IgD-negative memory B cell (primary cell): ENCODE measurements at regions not wholly inside any gene's neighbourhood (a gene's known extent, or its start where the extent isn't known, plus 50 kb on each side); places are given as distances from the start of the nearest gene placed in this dataset.
"Not testable (repeated sequence)": the region's sequence is repeated elsewhere in the genome, so short reads cannot be mapped to it uniquely, and the experiment has no call there.

Experiments used
- H3K27ac Mint-ChIP-seq, 3 donors: one replicate each; pipeline ENCODE4 v1.8.0; 2020 to 2022; ENCODE audit warnings: mild to moderate bottlenecking in 3 of 3, mixed read lengths in 3 of 3, moderate library complexity in 1 of 3
- H3K27me3 Mint-ChIP-seq: one replicate; pipeline ENCODE4 v1.8.0; 2021; ENCODE audit warnings: mixed read lengths
- H3K36me3 Mint-ChIP-seq: one replicate; pipeline ENCODE4 v1.8.0; 2020; ENCODE audit warnings: mild to moderate bottlenecking, mixed read lengths
- H3K4me1 Mint-ChIP-seq, 3 donors: one replicate each; pipeline ENCODE4 v1.8.0; 2020 to 2022; ENCODE audit warnings: mixed read lengths in 3 of 3, mild to moderate bottlenecking in 1 of 3
- H3K4me3 Mint-ChIP-seq, 4 donors: one replicate each; pipeline ENCODE4 v1.8.0; 2020 to 2022; ENCODE audit warnings: mild to moderate bottlenecking in 4 of 4, mixed read lengths in 4 of 4, moderate library complexity in 3 of 4
- H3K9me3 Mint-ChIP-seq, 3 donors: one replicate each; pipeline ENCODE4 v1.8.0; 2020 to 2021; ENCODE audit warnings: mixed read lengths in 3 of 3, mild to moderate bottlenecking in 1 of 3

GRCh38 chr10:61612450-61612849 is 50.3 kb upstream of the CABCOCO1 start:
- H3K4me1 Mint-ChIP-seq = no peaks in the 10 kb centered on the region
- no peaks in the 10 kb centered on the region for H3K36me3 Mint-ChIP-seq
- H3K27ac Mint-ChIP-seq = no peak overlapping the region
- no peaks in the 10 kb centered on the region for H3K9me3 Mint-ChIP-seq
- H3K27me3 Mint-ChIP-seq = no peaks in the 10 kb centered on the region
- no peak overlapping the region for H3K4me3 Mint-ChIP-seq

GRCh38 chr10:61612009-61612408 is 50.7 kb upstream of the CABCOCO1 start:
- Mint-ChIP-seq H3K27ac (no peak overlapping the region), H3K9me3 (no peaks in the 10 kb centered on the region), H3K4me3 (no peak overlapping the region), H3K27me3 (no peaks in the 10 kb centered on the region), H3K4me1 (no peaks in the 10 kb centered on the region), H3K36me3 (no peaks in the 10 kb centered on the region)

DNA sequence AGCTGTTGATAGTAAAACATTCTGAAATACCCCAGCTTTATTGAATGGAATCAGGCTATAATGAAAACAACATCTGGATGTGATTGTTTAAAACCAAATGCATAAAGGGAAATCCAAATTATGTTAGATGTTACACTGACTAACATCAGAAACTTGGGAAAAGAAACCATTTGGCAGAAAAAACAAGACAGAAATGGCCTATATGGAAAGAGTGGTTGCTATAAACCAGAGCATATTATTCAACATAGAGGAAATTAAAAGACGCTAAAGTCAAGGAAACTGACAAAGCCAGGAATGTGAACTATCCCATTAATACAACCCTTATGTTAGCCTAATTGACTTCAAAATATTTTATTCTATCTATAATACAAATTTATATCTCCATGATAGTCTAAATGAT is 53.0 kb upstream of the CABCOCO1 start:
- Mint-ChIP-seq H3K36me3 (no peaks in the 10 kb centered on the region), H3K27ac (no peak overlapping the region), H3K9me3 (no peaks in the 10 kb centered on the region), H3K27me3 (no peaks in the 10 kb centered on the region), H3K4me1 (no peaks in the 10 kb centered on the region), H3K4me3 (no peak overlapping the region)

DNA sequence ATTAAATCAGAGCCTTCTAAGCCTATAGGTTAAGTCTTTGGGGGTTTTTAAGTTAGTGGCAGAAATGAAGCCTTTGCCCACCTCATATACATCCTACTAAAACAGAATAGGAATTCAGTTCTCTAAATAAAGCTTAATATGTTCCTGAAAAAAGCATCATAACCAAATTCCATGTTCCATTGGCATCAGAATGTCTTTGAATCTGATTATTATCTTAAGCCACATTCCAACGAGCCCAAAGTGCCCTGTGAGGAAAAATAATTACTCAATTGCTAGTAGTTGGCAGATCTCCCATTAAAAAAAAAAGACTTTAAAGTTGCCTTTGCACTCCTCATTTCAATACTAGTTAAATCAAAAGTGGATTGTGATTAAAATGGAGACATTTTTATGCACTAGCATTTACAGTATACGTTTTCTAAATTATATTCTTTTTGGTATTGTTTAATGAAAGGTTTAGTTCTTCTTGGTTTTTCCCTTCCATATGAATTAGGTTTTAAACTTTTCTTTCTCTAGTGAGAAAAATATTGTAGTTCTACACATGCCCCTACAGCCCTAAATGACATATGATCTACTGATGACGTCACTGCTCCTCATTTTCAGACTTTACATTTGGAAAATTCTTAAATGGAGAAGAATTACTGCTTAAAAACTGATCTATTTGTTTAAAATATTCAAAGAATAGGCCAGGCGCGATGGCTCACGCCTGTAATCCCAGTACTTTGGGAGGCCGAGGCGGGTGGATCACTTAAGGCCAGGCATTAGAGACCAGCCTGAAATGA is 54.3 kb upstream of the CABCOCO1 start:
- H3K27me3 Mint-ChIP-seq = no peaks in the 10 kb centered on the region
- no peak overlapping the region for H3K27ac Mint-ChIP-seq
- no peaks in the 10 kb centered on the region for H3K4me1 Mint-ChIP-seq
- H3K4me3 Mint-ChIP-seq = no peak overlapping the region
- peaks cover 0 to 2% (median 0%) of the 10 kb centered on the region in 3 donors for H3K9me3 Mint-ChIP-seq
- no peaks in the 10 kb centered on the region for H3K36me3 Mint-ChIP-seq

DNA sequence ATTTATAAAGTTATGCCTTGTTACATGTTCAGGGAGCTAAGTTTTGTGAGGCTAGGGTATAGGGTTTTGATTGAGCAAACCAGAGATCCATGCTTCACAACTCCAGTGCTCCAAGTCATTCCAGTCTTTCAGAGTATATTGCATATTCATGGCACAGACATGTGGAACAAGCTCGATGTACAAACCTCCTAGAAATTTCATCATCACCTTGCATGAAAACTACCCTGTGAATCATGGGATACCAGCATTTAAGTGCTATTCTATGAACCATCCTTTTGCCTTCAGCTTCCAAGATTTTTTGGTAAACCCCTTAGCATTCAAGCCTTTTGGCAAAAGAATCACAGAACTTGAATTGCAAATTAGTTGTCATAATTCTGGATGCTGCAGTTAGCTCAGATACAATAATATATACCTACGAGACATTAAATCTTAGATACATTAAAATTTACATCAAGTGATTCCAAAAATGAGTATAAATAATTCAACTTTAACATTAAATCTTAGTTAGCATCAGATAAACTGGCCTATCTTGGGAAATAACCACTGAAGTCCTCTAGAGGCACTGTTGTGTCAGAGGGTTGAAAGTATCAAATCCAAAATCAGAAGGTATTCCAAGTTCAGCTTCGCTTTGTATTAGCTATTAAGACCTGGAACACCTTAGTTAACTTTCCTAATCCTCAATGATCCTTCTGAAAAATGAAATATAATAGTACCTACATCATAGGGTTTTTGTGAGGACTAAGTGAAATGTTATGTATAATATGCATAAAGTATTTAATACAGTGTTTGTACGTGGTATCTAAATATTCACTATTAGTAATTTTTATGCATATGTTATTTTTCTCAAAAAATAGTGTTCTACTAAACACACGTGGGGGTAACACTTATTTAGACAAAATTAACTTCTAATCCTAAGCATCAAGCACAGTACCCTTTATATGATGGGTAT is 55.5 kb upstream of the CABCOCO1 start:
- Mint-ChIP-seq H3K9me3 (peaks cover 0 to 2% (median 0%) of the 10 kb centered on the region in 3 donors), H3K27me3 (no peaks in the 10 kb centered on the region), H3K4me3 (no peak overlapping the region), H3K27ac (no peak overlapping the region), H3K36me3 (no peaks in the 10 kb centered on the region), H3K4me1 (no peaks in the 10 kb centered on the region)

- no peaks in the 10 kb centered on the region for H3K27me3 Mint-ChIP-seq
- H3K36me3 Mint-ChIP-seq = no peaks in the 10 kb centered on the region
- H3K4me1 Mint-ChIP-seq = no peaks in the 10 kb centered on the region
- no peak overlapping the region for H3K4me3 Mint-ChIP-seq
- peaks cover 0 to 2% (median 0%) of the 10 kb centered on the region in 3 donors for H3K9me3 Mint-ChIP-seq
- no peak overlapping the region for H3K27ac Mint-ChIP-seq
Observed at GRCh38 chr10:61605221-61605620, 57.5 kb upstream of the CABCOCO1 start.

DNA sequence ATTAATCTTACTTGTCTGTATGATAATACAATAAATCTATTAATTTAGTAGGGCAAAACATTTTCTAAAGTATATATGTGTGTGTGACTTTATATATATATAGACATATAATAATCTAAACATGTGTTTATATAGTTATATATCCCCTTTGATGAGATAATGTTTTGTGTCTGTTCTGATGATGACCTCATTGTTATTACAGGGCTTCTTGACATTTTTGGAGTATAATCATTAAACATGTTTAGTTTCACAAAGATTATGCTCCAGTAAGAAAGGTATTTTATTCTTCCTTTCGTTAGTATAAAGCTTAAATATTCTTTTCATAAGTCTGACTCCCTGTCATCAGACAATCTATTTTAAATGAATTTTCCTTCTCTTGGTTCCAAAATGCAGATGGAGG is 62.3 kb upstream of the CABCOCO1 start:
- H3K9me3 Mint-ChIP-seq = peaks cover 0 to 2% (median 0%) of the 10 kb centered on the region in 3 donors
- H3K36me3 Mint-ChIP-seq = no peaks in the 10 kb centered on the region
- no peak overlapping the region for H3K27ac Mint-ChIP-seq
- no peaks in the 10 kb centered on the region for H3K4me1 Mint-ChIP-seq
- no peak overlapping the region for H3K4me3 Mint-ChIP-seq
- peaks cover 5% of the 10 kb centered on the region for H3K27me3 Mint-ChIP-seq

GRCh38 chr10:61594430-61594829 is 68.3 kb upstream of the CABCOCO1 start:
- Mint-ChIP-seq H3K27ac (no peak overlapping the region), H3K4me1 (peaks cover 0 to 4% (median 3%) of the 10 kb centered on the region in 3 donors), H3K36me3 (no peaks in the 10 kb centered on the region), H3K27me3 (peaks cover 7% of the 10 kb centered on the region), H3K9me3 (no peaks in the 10 kb centered on the region), H3K4me3 (no peak overlapping the region)

GRCh38 chr10:61592581-61592980 is 70.1 kb upstream of the CABCOCO1 start:
- peaks cover 0 to 11% (median 6%) of the 10 kb centered on the region in 3 donors for H3K4me1 Mint-ChIP-seq
- H3K4me3 Mint-ChIP-seq = no peak overlapping the region
- H3K27me3 Mint-ChIP-seq = peaks cover 5% of the 10 kb centered on the region
- H3K9me3 Mint-ChIP-seq = no peaks in the 10 kb centered on the region
- H3K27ac Mint-ChIP-seq = no peak overlapping the region
- no peaks in the 10 kb centered on the region for H3K36me3 Mint-ChIP-seq

- Mint-ChIP-seq H3K36me3 (no peaks in the 10 kb centered on the region), H3K27ac (no peak overlapping the region), H3K27me3 (peaks cover 2% of the 10 kb centered on the region), H3K9me3 (no peaks in the 10 kb centered on the region), H3K4me3 (no peak overlapping the region), H3K4me1 (peaks cover 0 to 11% (median 6%) of the 10 kb centered on the region in 3 donors)
Observed at GRCh38 chr10:61589547-61590243, 73.0 kb upstream of the CABCOCO1 start.

DNA sequence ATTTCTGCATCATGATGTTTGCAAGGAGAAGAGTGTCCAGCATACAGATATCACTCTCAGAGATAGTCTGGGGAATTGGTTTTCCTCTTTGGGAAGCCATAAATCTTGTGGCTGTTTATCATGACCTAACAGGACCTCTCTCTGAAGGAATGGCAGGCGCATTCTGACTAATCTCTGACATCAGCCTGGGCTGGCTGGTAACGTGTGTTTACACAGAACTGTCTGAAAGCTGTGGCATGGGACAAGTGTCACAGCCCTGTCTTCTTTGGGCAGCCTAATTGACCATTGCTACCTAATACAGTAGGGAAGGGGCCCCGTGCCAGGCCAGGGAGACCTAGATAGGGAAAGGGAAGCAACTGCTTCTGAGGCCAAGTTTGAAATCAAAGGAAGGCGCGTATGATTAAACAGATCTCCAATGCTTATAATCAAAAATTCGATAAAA is 73.9 kb upstream of the CABCOCO1 start:
- H3K9me3 Mint-ChIP-seq = no peaks in the 10 kb centered on the region
- H3K4me1 Mint-ChIP-seq = peaks cover 0 to 11% (median 6%) of the 10 kb centered on the region in 3 donors
- H3K27ac Mint-ChIP-seq = no peak overlapping the region
- H3K27me3 Mint-ChIP-seq = peaks cover 6% of the 10 kb centered on the region
- no peak overlapping the region for H3K4me3 Mint-ChIP-seq
- no peaks in the 10 kb centered on the region for H3K36me3 Mint-ChIP-seq

DNA sequence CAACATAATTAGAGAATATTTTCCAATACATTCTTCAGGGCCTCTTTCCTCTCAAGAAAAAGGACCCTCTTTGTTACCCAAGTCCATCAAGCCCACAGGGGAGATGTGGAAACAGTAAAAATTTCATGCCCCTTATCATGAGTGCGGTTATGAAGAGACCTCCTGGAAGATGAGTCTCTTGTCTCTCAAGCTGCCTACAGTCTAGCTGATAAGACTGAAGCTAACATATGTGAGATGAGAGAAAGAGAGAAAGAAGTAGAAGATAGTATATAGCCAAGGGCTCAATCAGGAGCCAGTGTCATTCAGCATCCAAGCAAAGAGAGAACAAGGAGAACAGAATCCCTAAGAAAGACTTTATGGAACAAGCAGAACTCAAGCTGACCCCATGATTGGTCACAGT is 75.9 kb upstream of the CABCOCO1 start:
- Mint-ChIP-seq H3K4me3 (no peak overlapping the region), H3K36me3 (no peaks in the 10 kb centered on the region), H3K27me3 (peaks cover 4% of the 10 kb centered on the region), H3K27ac (no peak overlapping the region), H3K4me1 (peaks cover 0 to 11% (median 6%) of the 10 kb centered on the region in 3 donors), H3K9me3 (no peaks in the 10 kb centered on the region)

DNA sequence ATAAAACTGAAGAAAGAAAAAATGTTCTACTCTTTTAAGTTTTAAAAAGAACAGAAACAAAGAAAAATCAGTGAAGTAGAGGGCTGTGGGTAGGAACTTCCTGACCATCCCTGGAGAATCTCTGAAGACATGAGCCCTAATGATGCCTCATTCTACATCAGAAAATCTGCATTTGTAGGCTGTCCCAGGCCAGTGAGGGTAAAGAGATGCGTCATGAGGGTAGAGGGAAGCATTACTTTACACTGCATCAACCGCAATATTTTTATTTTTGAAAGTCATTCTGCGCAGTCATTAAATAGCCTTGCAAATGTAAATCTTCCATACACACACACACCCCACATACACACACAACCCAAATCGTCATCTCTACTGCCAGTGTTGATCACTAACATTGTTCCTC is 82.1 kb upstream of the CABCOCO1 start:
- no peaks in the 10 kb centered on the region for H3K4me1 Mint-ChIP-seq
- no peak overlapping the region for H3K27ac Mint-ChIP-seq
- H3K27me3 Mint-ChIP-seq = peaks cover 4% of the 10 kb centered on the region
- no peaks in the 10 kb centered on the region for H3K9me3 Mint-ChIP-seq
- no peak overlapping the region for H3K4me3 Mint-ChIP-seq
- H3K36me3 Mint-ChIP-seq = peaks cover 4% of the 10 kb centered on the region

GRCh38 chr10:61570204-61570603 is 92.5 kb upstream of the CABCOCO1 start:
- H3K27me3 Mint-ChIP-seq, H3K36me3 Mint-ChIP-seq, H3K4me1 Mint-ChIP-seq, H3K9me3 Mint-ChIP-seq, H3K4me3 Mint-ChIP-seq, H3K27ac Mint-ChIP-seq: not testable (repeated sequence)

GRCh38 chr10:61567729-61568128 is 95.0 kb upstream of the CABCOCO1 start:
- Mint-ChIP-seq H3K9me3 (peaks cover 0 to 9% (median 2%) of the 10 kb centered on the region in 3 donors), H3K27me3 (peaks cover 1% of the 10 kb centered on the region), H3K4me1 (no peaks in the 10 kb centered on the region), H3K4me3 (no peak overlapping the region), H3K36me3 (no peaks in the 10 kb centered on the region), H3K27ac (no peak overlapping the region)
